D721Med (cell line): ENCODE measurements at regions not wholly inside any gene's neighbourhood (a gene's known extent, or its start where the extent isn't known, plus 50 kb on each side); places are given as distances from the start of the nearest gene placed in this dataset.
A peak's percentile ranks its signal among the peaks of the same experiment; 100 is the strongest.

Experiments
- DNase-seq: peaks from one replicate; pipeline ENCODE4 v3.0.0; 2011; ENCODE audit warnings: low spot score; ENCODE audit not compliant: insufficient read length
- FAIRE-seq: peaks from 2 replicates; lab custom pipeline; 2011; peaks lifted over from hg19 to GRCh38; lab: Jason Lieb, UNC
- CTCF ChIP-seq: IDR thresholded peaks from 2 replicates; pipeline ENCODE4 v1.5.1; 2012; ENCODE audit warnings: mild to moderate bottlenecking, control low read depth; ENCODE audit not compliant: insufficient read depth; ENCODE audit errors: missing control alignments

DNA sequence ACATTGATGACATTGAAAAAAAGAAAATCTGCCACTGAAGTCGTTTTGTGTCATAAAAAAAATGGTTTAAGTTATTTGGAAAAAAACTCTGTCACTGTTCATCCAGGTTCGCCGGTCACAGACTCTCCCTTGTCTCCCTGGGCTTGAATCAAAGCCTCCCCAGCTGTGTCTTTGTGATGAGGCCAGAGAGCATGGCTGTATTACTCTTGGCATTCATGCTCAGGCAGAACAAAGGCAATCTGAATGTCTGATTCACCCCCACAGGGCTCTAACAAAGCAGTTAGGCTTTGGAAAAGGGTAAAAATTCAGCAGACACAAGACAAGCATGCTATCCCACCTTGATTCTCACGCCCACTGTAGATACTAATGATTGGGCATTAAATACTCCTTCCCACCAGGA is 304.3 kb upstream of the PLD5 start:
- DNase-seq (no peak), FAIRE-seq (no peak)
- no peak for TF ChIP-seq CTCF

DNA sequence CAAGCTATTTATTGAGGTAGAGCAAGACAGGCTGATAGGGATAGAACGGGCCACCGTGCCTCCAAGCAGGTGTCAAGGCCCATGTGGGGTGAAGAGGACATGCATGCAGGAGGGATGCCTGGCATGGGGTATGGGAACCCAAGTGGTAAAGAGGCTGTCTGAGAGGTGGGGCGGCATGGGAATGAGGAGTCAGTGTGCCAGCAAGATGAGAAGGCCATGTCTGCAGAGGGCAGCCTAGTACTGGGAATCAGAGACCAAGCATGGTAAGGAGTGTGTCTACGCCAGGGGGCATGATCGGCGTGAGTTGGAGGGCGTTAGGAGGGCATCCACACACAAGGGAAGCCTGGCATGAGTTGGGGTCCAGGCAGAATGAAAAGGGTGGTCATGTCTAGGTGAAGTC is 303.7 kb upstream of the PLD5 start:
- FAIRE-seq (no peak), DNase-seq (no peak)
- peak; percentile 28 for TF ChIP-seq CTCF

DNA sequence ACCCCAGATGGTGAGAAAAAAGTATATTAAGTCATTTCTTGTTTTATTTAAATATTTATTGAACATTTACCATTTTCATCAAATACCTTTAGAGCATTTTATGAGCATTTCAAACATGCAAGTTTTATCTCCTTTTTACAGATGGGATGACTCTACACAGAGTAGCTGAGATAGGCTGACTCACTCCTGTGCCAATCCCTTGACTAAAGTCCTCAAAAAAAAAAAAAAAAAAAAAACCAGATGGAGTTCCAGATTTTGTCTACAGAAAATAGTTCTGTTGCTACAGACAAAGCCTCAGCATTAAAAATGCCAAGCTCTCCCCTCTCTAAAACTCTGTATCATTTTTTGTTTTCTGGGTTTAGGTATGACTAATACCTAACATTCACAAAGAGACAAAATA is 303.0 kb upstream of the PLD5 start:
- no peak for TF ChIP-seq CTCF
- FAIRE-seq (no peak), DNase-seq (no peak)

DNA sequence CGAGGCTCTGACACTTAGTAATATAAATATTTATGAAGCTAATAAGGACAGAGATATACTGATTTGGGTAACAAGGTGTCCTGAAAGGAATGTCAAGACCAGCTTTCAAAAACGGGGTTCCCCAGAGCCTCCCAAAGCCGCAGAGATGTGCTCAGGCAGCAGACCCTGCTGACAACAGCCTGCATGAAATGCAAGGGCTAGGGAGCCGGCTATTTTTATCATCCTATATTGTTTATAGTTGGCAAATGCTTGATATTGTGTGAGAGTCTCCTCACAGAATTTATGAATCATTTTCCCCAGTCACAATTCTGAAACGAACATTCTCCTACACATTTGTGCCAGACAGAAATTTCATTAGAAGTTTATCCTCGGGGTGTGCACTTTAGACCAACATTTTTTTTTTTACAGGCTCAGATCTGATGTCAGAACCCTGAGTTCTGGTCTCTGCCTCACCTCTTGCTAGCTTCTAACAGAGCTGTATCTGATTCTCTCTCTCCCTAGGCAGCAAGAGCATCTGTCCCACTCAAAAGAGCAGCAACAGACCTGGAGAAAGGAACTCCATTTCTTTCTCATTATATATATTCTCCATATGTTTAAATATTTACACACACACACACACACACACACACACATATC is 302.3 kb upstream of the PLD5 start:
- DNase-seq (no peak), FAIRE-seq (no peak)
- no peak for TF ChIP-seq CTCF

- DNase-seq (no peak), FAIRE-seq (no peak)
- TF ChIP-seq CTCF, result no peak
Observed at GRCh38 chr1:242824435-242824834, 299.9 kb upstream of the PLD5 start.

DNA sequence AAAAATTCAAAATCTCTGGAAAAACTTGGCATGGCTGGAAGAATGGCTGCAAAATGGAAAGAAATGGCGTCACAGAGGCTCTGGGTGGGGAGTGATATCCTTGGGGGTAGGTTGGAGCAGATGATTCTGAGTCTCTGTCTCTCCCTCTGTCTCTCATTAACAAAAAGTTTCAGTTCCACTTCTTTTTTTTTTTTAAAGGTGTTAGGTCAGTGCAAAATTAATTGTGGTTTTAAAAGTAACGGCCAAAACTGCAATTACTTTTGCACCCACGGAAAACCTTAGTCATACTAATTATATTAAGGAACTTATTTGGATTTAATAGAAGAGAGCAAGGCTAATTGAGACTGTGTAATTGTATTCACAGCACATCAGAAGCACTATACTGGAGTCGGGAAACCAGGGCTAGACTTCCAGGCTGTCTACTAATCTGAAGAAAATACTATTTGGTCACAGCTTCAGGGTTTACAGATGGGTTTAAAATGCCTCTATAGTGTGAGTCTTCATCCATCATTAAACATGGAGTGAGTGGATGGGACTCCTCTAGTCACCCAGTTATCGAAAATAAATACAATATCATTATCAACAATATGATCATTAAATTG is 289.1 kb upstream of the PLD5 start:
- DNase-seq, result no peak
- no peak for FAIRE-seq
- no peak for TF ChIP-seq CTCF

DNA sequence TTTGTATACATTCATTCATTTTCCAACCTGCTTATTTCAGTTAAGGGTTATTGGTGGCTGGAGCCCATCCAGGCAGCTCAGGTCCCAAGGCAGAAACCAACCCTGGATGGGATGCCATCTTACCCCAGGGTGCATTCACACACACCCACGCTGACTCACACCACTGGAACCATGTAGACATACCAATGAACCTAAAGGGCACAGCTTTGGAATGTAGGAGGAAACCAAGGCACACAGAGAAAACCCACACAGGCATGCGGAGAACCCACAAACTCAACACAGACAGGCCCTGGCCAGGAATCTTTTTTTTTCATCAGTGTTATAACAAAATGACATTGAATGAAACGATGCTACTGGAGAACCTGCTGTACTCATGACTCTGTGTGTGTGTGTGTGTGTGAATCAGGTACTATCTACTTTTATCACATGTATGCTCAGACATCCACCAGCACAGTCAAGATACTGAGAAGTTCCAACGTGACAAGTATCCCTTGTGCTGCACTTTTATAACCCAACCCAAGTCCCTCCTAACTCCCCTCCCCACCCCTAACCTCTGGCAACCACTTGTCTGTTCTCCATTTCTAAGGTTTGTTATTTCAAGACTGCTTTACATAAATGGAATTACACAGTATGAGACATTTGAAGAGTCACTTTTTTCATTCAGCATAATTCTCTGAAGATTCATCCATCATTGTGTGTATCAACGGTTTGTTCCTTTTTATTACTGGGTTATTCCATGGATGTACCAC is 286.8 kb upstream of the PLD5 start:
- FAIRE-seq, result no peak
- no peak for DNase-seq
- TF ChIP-seq CTCF, result no peak
